A549 (cell line): ENCODE measurements at regions not wholly inside any gene's neighbourhood (a gene's known extent, or its start where the extent isn't known, plus 50 kb on each side); places are given as distances from the start of the nearest gene placed in this dataset.

ENCODE experiments used
- CHD2 ChIP-seq: fragments of 150-350 bp; IDR thresholded peaks from 2 replicates; pipeline ENCODE4 v1.6.1; 2014; ENCODE audit warnings: low read length; ENCODE audit not compliant: partially characterized antibody
- CTCF ChIP-seq: fragments of >200 bp; sonication (Bioruptor Twin); formaldehyde crosslinking; IDR thresholded peaks from 3 replicates; pipeline ENCODE4 v1.5.1; 2016
- HDAC2 ChIP-seq: fragments of 200-600 bp; sonication (generic); IDR thresholded peaks from 2 replicates; pipeline ENCODE4 v1.6.1; 2016
- JUN ChIP-seq, 2 experiments: fragments of >200 bp; sonication (Bioruptor Twin); formaldehyde crosslinking; IDR thresholded peaks; 2 replicates in 1 of 2; 3 replicates in 1 of 2; pipeline ENCODE4 v1.6.1; 2016 to 2017
- RCOR1 ChIP-seq: fragments of 150-350 bp; IDR thresholded peaks from 2 replicates; pipeline ENCODE4 v1.6.1; 2014; ENCODE audit warnings: antibody characterized with exemption, low read length, low read depth

GRCh38 chr3:146861262-146861661 lies 256.1 kb upstream of the PLSCR5 start:
- TF ChIP-seq CTCF (no peak), HDAC2 (no peak), RCOR1 (no peak), CHD2 (no peak), JUN (IDR thresholded peaks at IDR 0.05) (no peak)
